Medulla oblongata (tissue), 1 donor: ENCODE measurements at regions not wholly inside any gene's neighbourhood (a gene's known extent, or its start where the extent isn't known, plus 50 kb on each side); places are given as distances from the start of the nearest gene placed in this dataset.

ENCODE experiments used
- DNase-seq: peaks from one replicate; pipeline ENCODE4 v3.0.0-alpha.2; 2015; ENCODE audit errors: extremely low spot score

DNA sequence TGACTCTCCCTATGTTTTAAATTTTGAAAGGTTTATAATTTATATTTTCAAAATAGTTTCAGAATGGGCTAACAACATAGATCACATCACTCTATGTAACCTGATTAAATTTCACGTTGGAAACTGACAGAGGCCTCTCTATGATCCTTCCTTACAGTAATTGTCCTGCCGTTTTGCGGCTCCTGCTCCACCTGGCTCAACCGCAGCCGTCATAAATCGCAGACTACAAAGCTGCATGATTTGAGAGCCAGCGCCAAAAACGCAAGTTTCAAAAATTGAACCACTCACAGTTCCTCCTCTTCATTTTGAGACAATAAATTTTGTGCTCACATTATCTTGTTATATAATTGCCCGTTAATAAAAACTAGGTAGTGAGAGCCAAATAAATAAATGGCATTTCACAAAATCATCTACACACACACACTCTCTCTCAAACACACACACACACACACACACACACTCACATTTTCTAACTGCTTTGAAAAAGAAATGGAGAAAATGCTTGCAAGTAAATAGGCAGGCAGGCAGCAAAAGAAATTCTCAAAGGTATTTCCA, 263.1 kb upstream of the PSMD7 start:
- no peak for DNase-seq

- no peak for DNase-seq
Observed at GRCh38 chr16:74031551-74031950, 265.1 kb upstream of the PSMD7 start.

GRCh38 chr16:74030000-74030706, 266.5 kb upstream of the PSMD7 start:
- no peak for DNase-seq

GRCh38 chr16:74029115-74029792, 267.4 kb upstream of the PSMD7 start:
- DNase-seq: no peak

DNA sequence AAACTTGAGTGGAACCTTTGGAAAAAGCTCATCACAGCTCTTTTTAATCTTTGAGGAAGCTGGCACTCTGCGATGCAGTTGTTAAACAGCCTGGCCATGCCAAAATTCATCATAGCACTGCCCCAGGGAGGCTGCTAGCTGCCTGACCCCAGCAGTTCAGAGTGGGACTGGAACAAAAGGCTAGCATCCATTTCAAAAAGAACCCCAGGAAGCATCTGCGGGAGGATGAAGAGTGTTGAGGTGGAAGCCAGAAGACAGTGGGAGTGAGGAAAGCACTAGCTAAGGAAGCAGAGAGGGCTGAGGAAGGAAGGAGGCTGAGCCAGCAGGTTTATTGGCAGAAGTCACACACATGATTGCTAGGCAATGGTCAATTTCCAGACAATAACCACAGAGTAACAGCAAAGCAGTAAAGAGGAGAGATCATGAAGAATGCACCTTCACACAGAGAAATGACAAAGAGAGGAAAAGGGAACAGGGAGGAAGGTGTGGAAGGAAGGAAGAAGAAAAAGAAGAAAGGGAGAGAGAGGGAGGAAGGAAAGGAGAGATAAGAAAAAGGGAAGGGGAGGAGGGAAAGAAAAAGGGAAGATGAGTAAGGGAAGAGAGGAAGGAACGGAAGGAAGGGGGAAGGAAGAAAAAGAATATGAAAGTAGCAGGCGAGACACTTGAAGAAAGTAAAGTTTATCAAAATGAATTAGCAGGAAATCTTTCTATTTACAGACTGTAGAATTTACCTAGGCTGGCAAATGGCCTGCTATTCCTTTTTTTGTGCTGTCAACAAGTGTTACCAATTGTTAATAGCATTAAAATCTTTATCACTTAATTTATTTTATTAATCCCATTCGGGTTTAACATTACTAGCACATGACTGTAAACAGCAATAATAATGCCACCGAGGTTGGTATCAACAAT, 270.0 kb upstream of the PSMD7 start:
- DNase-seq: no peak

DNA sequence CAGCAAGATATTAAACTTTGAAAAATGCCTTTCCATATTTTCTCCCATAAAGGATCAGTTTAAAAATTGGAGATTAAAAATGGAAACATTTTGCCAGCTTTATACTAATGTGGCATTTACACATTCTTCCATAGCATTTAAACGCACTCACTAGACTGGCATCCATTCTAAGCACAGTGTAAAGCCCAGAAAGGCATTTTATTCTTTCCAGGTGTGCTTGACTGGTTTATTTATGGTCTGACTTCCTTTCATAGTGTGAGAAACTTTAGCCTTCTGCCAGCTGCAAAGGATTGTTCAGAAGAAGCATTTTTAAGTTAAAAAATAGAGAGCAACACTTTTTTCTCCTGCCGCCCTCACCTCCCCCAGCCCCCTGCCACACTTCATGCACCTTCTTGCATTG, 271.7 kb upstream of the PSMD7 start:
- DNase-seq: no peak

GRCh38 chr16:74020095-74020670, 276.4 kb upstream of the PSMD7 start:
- no peak for DNase-seq

DNA sequence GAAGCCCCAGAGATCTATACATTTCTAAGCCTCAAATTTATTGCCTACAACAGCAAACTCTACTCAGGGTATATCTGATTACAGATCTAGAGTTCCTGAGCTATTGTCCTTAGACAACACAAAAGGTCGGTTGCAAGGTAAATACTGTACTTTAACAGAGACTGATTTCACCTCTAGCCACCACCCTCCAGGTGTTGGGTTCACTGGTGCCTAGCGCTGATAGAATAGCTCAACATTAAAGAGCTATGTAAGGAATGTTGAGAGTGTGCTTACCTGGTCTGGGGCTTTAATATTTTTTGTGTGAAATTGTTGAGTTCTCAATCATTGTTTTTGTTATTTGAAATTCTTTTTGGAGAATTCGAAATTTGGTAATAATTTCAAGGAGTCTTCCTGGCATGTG, 277.0 kb upstream of the PSMD7 start:
- no peak for DNase-seq

GRCh38 chr16:74015953-74016352, 280.7 kb upstream of the PSMD7 start:
- no peak for DNase-seq

DNA sequence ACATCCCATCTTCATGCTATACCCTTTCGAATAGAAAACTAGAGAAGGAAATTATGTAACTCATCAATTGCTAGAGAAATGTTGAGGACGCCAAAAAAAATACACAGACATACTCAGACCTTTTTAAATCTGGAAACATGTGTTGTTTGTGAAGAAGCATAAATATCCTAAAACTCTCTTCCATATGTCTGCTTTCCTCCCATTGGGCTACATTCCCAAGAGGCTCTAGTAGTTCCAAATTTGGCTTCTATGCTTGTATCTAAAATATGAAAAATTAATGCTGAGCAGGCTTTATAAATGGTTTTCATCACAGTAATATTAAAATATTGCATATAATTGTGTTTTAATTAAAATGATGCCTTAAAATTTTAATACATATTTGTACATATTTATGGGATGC, 297.9 kb upstream of the PSMD7 start:
- DNase-seq: no peak

DNA sequence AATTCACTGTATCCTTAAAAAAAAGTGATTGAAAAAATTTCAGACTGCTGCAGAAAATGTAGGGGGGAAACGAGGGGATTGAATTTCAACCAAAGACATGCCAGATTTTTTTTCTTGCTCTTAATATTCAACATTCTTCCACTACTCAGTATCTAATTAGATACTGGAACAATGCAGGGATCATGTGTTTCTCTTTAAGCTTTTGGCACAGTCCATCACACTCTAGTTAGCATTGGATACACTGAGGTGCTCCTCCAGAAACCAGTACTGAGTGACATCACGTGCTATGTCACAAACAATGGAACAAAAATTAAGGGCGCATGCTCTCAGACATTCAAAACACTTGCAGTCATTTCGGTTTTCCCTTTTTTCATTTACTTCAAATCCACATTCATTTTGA, 298.6 kb upstream of the PSMD7 start:
- no peak for DNase-seq

GRCh38 chr16:73997340-73997711, 299.3 kb upstream of the PSMD7 start:
- DNase-seq: no peak

DNA sequence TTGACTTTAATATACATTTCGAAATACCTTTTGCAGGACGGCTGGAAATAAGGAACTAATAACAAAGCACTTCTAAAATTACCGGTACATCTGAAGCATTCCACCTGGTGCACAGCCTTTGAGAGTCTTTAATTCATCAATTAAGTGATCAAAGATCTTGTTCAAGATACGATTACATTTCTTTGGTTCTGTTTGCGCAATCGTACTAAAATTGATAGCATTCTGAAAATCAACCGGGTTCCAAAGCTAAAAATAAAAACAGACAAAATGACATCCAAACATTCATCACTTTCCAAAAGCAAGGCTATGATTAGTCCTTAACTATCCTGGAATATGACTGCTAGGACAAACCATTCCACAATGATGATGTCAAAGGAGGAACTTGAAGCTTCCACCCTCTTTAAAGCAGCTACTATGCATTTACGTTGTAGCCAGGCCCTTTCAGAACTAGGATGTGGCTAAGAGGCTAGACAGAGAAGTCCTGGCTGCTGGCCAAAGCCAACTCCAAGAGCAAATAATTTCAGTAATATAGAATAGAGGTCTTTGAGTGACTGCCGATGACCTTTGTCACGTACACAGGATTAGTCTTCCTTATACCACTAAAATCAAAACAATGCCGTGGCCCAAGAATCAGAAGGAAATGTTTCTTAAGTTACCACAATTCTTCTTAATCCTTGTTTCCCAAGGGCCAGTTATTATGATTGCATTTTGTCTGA, 299.8 kb upstream of the PSMD7 start:
- DNase-seq: no peak

DNA sequence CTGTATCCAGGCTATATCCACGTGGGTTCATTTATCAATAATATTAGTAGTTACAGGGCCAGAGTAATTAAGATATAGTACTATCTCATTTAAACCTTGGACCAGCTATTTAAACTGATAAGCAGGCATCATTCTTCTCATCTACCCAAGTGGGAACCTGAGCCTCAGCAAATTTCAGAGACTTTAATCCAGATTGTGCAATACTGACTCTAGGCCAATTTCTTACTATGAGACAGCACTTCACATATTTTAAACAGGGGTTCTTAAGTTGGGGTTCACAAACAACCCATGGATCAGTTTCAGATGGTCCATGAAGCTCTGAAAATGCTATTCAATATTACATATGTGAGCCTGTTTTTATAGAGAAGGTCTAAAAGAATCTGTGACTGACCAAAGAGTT, 302.7 kb upstream of the PSMD7 start:
- DNase-seq: no peak

GRCh38 chr16:73978407-73978784, 318.2 kb upstream of the PSMD7 start:
- DNase-seq: no peak

- DNase-seq: no peak
Observed at GRCh38 chr16:73976644-73977043, 320.0 kb upstream of the PSMD7 start.

- DNase-seq: no peak
Observed at GRCh38 chr16:73973174-73973573, 323.4 kb upstream of the PSMD7 start.

DNA sequence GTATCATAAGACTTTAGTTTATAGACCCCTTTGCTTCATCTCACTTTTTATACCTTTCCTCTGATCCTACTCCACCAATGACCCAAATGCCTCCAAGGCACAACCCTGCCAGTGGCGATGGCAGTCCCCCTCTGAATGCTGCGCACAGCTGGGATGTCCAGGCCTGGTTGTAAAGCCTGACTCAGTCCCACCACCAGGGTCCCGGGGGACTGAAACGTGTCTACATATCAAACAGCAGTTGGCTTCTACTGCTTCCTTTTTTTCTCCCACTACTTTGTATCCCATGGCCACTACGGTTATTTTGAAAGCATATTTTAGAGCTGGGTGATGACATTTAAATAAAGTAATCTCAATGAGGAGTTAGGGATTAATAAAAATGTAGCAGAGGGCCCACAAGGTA, 329.8 kb upstream of the PSMD7 start:
- no peak for DNase-seq

GRCh38 chr16:73965591-73965990, 331.0 kb upstream of the PSMD7 start:
- no peak for DNase-seq

DNA sequence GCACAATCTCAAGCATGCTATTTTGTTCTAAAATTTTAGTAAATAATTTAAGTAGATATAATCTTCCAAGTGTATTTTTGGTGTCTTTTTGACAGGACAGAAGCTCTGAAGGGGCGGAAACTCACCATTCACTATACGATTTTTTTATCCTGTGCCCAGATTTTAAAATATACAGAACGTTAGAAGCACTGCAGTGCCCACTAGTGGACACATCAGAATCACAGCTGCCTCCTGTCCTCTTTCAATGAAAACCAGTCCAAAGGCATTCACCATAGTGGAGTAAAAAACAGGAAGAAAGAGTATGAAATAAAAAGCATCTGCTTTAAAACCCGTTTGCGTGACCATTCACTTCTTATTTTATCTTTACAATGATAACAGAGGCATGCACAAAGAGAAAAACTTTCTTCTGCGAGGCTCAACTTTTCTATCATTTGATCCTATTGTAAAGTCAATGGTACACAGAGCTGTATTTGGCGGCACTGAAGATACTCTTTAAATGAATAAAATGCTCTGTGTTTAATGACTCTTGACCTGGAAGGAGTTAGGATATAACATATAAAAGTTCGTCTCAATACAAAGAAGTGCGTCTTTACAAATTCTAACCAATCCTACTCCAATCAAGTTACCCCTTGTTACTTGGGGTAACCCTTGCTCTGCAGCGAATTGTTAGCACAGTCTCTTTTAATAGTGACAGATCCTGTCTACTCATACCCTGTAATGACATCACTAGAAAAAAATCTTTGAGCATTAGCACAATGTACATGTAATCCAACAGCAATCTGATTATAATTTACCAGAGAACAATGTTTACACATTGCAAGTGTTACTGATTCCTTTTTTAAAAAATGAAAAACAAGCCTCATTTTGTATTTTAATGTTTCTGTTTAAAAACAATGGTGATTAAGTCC, 339.8 kb upstream of the PSMD7 start:
- peak; percentile 80 for DNase-seq
